Mesothelial cell of epicardium (in vitro differentiated cells): ENCODE measurements at regions not wholly inside any gene's neighbourhood (a gene's known extent, or its start where the extent isn't known, plus 50 kb on each side); places are given as distances from the start of the nearest gene placed in this dataset.

Source experiments
- DNase-seq, 2 experiments: peaks; one replicate each; pipeline ENCODE4 v3.0.0; 2021; ENCODE audit warnings: low spot score in 2 of 2; ENCODE audit not compliant: unreplicated experiment in 2 of 2
- H3K27ac Mint-ChIP-seq: 2 replicates; pipeline ENCODE4 v1.8.0; 2021; ENCODE audit warnings: mixed read lengths
- H3K27me3 Mint-ChIP-seq: 2 replicates; pipeline ENCODE4 v1.8.0; 2021; ENCODE audit warnings: low read depth, mixed read lengths
- H3K36me3 Mint-ChIP-seq: 2 replicates; pipeline ENCODE4 v1.8.0; 2021; ENCODE audit warnings: mixed read lengths
- H3K4me1 Mint-ChIP-seq: 2 replicates; pipeline ENCODE4 v1.8.0; 2021; ENCODE audit warnings: mixed read lengths
- H3K4me3 Mint-ChIP-seq: 2 replicates; pipeline ENCODE4 v1.8.0; 2021; ENCODE audit warnings: mild to moderate bottlenecking, moderate library complexity, mixed read lengths
- H3K9me3 Mint-ChIP-seq: 2 replicates; pipeline ENCODE4 v1.8.0; 2021; ENCODE audit warnings: mixed read lengths
- CTCF ChIP-seq: fragments of 200-600 bp; sonication (generic); IDR thresholded peaks from one replicate; pipeline ENCODE4 v1.5.0; 2021; ENCODE audit warnings: antibody characterized with exemption; ENCODE audit not compliant: unreplicated experiment

DNA sequence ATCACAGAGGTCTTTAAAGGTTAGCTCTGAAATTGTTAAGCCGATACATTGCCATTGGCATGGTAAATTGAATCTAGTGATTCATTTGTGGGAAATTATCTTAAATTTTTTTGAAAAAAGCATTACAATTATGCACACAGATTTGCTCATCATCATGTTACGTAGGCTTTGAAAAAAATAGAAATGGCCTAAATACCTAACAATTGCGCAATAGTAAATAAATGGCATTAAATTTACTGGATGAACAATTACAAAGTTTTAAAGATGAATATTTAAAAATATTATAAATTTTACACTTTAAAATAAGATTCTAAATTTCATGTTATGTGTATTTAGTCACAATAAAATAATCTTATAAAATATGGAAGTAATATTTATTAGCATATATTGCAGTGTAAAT is 171.3 kb downstream of the RPRM start:
- Mint-ChIP-seq H3K27ac (no peak overlapping the region), H3K4me3 (no peak overlapping the region), H3K9me3 (peaks cover 10% of the 10 kb centered on the region), H3K27me3 (no peaks in the 10 kb centered on the region), H3K4me1 (peaks cover 9% of the 10 kb centered on the region), H3K36me3 (no peaks in the 10 kb centered on the region)
- no peak for DNase-seq
- no peak for TF ChIP-seq CTCF

- Mint-ChIP-seq H3K4me1 (peaks cover 19% of the 10 kb centered on the region), H3K9me3 (peaks cover 16% of the 10 kb centered on the region), H3K36me3 (no peaks in the 10 kb centered on the region), H3K27ac (no peak overlapping the region), H3K27me3 (peaks cover 7% of the 10 kb centered on the region), H3K4me3 (no peak overlapping the region)
- no peak for TF ChIP-seq CTCF
- DNase-seq = no peak
Measured at GRCh38 chr2:153299809-153300208, 178.8 kb downstream of the RPRM start.

GRCh38 chr2:153299217-153299616 is 179.3 kb downstream of the RPRM start:
- Mint-ChIP-seq H3K4me3 (no peak overlapping the region), H3K27me3 (peaks cover 7% of the 10 kb centered on the region)

GRCh38 chr2:153294199-153294786 is 184.3 kb downstream of the RPRM start:
- no peak overlapping the region for H3K27ac Mint-ChIP-seq
- no peak for TF ChIP-seq CTCF
- H3K4me3 Mint-ChIP-seq = no peak overlapping the region
- DNase-seq = no peak
- H3K9me3 Mint-ChIP-seq = no peaks in the 10 kb centered on the region
- H3K4me1 Mint-ChIP-seq = peaks cover 23% of the 10 kb centered on the region
- H3K36me3 Mint-ChIP-seq = no peaks in the 10 kb centered on the region
- peaks cover 2% of the 10 kb centered on the region for H3K27me3 Mint-ChIP-seq

More at GRCh38 chr2:153299217-153299616, 179.3 kb downstream of the RPRM start:
- Mint-ChIP-seq H3K27ac (no peak overlapping the region), H3K9me3 (peaks cover 16% of the 10 kb centered on the region), H3K4me1 (peaks cover 23% of the 10 kb centered on the region), H3K36me3 (no peaks in the 10 kb centered on the region)
- no peak for TF ChIP-seq CTCF
- no peak for DNase-seq

- Mint-ChIP-seq H3K27ac (no peak overlapping the region), H3K27me3 (peaks cover 4% of the 10 kb centered on the region), H3K9me3 (no peaks in the 10 kb centered on the region), H3K4me1 (peaks cover 13% of the 10 kb centered on the region), H3K4me3 (no peak overlapping the region), H3K36me3 (no peaks in the 10 kb centered on the region)
- no peak for DNase-seq
- no peak for TF ChIP-seq CTCF
Measured at GRCh38 chr2:153291718-153292117, 186.8 kb downstream of the RPRM start.
